B cell (primary cell): ENCODE measurements at regions not wholly inside any gene's neighbourhood (a gene's known extent, or its start where the extent isn't known, plus 50 kb on each side); places are given as distances from the start of the nearest gene placed in this dataset.

Source experiments
- EZH2 ChIP-seq: IDR thresholded peaks from 2 replicates; pipeline ENCODE4 v1.6.1; 2012; ENCODE audit warnings: borderline replicate concordance, low read depth, mild to moderate bottlenecking, moderate library complexity, low read length; ENCODE audit not compliant: insufficient read depth, poor library complexity, severe bottlenecking
- TF ChIP-seq, protein P1 (sequence below): fragments of 200-600 bp; IDR thresholded peaks from one replicate; pipeline ENCODE4 v1.8.0; 2022; ENCODE audit warnings: antibody characterized with exemption, mild to moderate bottlenecking

GRCh38 chr1:60924964-60925798 is 157.2 kb upstream of the NFIA start:
- TF ChIP-seq, protein P1, sequence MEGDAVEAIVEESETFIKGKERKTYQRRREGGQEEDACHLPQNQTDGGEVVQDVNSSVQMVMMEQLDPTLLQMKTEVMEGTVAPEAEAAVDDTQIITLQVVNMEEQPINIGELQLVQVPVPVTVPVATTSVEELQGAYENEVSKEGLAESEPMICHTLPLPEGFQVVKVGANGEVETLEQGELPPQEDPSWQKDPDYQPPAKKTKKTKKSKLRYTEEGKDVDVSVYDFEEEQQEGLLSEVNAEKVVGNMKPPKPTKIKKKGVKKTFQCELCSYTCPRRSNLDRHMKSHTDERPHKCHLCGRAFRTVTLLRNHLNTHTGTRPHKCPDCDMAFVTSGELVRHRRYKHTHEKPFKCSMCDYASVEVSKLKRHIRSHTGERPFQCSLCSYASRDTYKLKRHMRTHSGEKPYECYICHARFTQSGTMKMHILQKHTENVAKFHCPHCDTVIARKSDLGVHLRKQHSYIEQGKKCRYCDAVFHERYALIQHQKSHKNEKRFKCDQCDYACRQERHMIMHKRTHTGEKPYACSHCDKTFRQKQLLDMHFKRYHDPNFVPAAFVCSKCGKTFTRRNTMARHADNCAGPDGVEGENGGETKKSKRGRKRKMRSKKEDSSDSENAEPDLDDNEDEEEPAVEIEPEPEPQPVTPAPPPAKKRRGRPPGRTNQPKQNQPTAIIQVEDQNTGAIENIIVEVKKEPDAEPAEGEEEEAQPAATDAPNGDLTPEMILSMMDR: no peak
- TF ChIP-seq EZH2: no peak
